ENCODE measurements at regions not wholly inside any gene's neighbourhood (a gene's known extent, or its start where the extent isn't known, plus 50 kb on each side); places are given as distances from the start of the nearest gene placed in this dataset.

DNA sequence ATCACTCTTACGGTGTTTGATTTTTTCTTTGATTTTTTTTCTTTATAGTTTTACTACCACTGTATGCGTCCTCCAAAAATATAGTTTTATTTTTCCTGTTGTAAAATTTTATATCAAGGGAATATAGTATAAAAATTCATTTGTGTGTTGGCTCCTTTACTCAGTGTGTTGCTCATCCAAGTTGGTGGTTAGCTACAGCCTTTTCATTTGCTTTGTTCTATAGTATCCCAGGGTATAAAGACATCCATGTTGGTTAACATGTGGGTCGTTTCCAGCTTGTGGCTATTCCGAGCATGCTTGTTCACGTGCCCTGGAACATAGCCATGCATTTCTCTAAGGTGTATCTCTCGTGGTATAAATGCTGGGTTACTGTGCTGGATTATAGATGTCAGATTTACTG lies 54.8 kb upstream of the DAB2 start:
- Histone ChIP-seq H3K27me3 (no peaks in the 10 kb centered on the region), H3K4me3 (no peak overlapping the region), H3K36me3 (no peaks in the 10 kb centered on the region), H3K4me1 (no peaks in the 10 kb centered on the region), H3K9me3 (no peaks in the 10 kb centered on the region), H3K27ac (no peak overlapping the region)
- TF ChIP-seq, protein P1, sequence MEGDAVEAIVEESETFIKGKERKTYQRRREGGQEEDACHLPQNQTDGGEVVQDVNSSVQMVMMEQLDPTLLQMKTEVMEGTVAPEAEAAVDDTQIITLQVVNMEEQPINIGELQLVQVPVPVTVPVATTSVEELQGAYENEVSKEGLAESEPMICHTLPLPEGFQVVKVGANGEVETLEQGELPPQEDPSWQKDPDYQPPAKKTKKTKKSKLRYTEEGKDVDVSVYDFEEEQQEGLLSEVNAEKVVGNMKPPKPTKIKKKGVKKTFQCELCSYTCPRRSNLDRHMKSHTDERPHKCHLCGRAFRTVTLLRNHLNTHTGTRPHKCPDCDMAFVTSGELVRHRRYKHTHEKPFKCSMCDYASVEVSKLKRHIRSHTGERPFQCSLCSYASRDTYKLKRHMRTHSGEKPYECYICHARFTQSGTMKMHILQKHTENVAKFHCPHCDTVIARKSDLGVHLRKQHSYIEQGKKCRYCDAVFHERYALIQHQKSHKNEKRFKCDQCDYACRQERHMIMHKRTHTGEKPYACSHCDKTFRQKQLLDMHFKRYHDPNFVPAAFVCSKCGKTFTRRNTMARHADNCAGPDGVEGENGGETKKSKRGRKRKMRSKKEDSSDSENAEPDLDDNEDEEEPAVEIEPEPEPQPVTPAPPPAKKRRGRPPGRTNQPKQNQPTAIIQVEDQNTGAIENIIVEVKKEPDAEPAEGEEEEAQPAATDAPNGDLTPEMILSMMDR (IDR thresholded peaks at IDR 0.05), result no peak
- no peak for DNase-seq (ENCODE audit: low spot score)

DNA sequence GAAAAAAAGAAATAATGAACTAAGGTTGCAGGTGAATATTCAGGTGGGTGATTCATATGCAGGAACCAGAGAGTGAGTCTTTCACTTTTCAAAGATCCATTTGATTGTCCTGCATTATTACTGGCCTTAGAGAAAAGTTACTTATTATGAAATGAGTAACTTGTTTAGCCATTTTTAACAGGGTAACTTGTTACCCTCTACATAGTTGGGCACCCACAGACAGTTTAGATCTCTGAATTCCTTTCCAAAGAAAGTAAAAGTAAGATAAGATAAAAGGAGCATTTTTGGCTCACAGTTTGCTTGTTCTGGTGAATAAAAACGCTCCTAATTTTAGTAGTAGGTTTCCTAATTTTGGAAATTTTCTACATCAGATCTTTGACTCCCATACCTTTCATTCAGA lies 54.1 kb upstream of the DAB2 start:
- no peaks in the 10 kb centered on the region for H3K27me3 ChIP-seq
- TF ChIP-seq, protein P1 (IDR thresholded peaks at IDR 0.05), result no peak

DNA sequence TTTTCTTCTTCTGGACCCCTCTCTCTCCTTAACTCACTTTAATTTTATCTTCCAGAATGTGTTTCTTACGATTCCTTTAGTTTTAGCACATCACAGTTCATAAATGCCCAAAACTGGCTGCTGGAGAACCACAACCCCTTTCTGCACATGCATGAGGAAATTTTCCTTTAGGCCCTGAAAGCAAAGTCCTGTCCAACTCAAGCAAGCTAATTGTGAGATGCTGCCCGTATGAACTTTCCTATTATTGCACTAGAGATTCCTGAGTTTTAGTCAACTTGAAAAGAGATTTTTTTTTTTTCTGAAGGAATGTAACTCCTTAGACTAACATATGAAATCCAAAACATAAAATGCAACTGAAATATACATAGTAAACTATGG lies 52.1 kb upstream of the DAB2 start:
- no peak for DNase-seq (ENCODE audit: low spot score)
- TF ChIP-seq, protein P1 (IDR thresholded peaks at IDR 0.05), result no peak
- H3K36me3 ChIP-seq, result no peaks in the 10 kb centered on the region
- no peaks in the 10 kb centered on the region for H3K9me3 ChIP-seq
- H3K27ac ChIP-seq, result no peak overlapping the region
- H3K4me1 ChIP-seq, result no peaks in the 10 kb centered on the region
- H3K4me3 ChIP-seq, result no peak overlapping the region
- H3K27me3 ChIP-seq, result no peaks in the 10 kb centered on the region

More for the DNA sequence above, 54.1 kb upstream of the DAB2 start:
- DNase-seq (ENCODE audit: low spot score), result no peak
- no peaks in the 10 kb centered on the region for H3K36me3 ChIP-seq
- H3K9me3 ChIP-seq, result no peaks in the 10 kb centered on the region
- H3K4me1 ChIP-seq, result no peaks in the 10 kb centered on the region
- H3K27ac ChIP-seq, result no peak overlapping the region
- no peak overlapping the region for H3K4me3 ChIP-seq

DNA sequence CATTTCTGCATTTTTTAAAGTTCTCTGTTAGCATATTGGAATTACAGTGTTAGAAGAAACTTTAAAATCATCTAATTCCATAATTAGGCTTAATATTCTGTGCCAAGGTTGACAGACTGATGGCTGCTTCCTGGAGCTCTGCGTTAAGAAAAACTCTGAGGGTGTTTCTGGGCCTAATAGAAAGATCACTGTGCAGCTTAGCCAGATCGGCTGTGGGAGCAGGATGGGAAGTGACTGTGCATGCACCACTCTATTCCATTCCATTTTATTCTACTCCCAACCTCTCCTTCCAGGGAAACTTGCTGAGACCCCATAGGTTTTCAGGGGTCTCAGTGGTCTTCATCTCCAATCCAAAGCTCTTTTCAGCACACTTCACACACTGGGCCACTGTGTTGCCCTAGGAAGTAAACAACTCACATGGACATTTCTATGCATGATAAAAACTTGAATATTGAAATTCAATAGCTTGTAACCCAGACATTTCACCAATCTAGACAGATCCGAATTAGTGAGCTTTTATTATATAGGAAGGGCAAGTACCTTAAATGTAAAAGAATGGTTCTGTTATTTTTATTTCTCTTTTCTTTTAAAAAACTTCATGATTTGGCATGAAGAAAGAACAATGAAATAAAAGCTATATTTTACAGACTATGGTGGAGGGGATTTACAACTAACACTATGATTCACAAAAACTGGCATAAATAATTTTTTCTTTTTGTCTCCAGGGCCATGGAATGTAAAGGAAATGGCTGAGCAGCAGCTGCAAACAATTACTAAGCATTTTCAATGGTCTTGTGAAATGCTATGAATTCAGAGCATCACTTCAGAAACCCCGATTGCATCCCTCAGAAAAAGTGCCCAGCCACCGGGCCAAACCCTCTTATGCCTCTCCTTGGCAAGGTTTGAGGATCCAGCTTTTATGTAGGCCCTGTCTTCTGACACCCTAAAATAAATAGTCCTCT lies 51.4 kb upstream of the DAB2 start:
- Histone ChIP-seq H3K4me1 (no peaks in the 10 kb centered on the region), H3K9me3 (no peaks in the 10 kb centered on the region), H3K4me3 (no peak overlapping the region), H3K27ac (peak overlapping the region in 1 of 2 donors; percentile 24), H3K27me3 (no peaks in the 10 kb centered on the region), H3K36me3 (no peaks in the 10 kb centered on the region)
- no peak for DNase-seq (ENCODE audit: low spot score)
- TF ChIP-seq, protein P1 (IDR thresholded peaks at IDR 0.05), result no peak

DNA sequence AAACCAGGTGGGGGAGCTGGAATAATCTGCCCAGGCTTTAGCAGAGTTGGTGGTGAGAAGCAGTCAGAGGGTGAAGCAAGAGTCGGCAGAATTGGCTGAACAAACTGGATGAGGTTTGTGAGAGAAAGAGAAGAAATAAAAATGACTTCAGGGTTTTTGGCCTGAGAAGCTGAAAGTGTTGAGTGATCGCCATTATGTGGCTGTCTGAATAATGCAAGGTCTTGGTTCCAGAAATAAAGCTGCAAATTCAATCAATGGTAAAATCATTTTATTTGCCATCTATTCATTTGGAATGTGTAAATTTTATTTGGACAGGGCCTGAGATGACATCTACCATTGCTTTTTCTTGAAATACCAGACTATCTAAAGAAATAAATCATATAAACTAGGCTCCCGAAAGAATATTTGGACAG lies 50.4 kb upstream of the DAB2 start:
- Histone ChIP-seq H3K27me3 (no peaks in the 10 kb centered on the region), H3K4me1 (no peaks in the 10 kb centered on the region), H3K36me3 (no peaks in the 10 kb centered on the region), H3K4me3 (no peak overlapping the region), H3K9me3 (no peaks in the 10 kb centered on the region), H3K27ac (peak overlapping the region in 1 of 2 donors; percentile 24)
- TF ChIP-seq, protein P1 (IDR thresholded peaks at IDR 0.05), result no peak
- no peak for DNase-seq (ENCODE audit: low spot score)

Measured in right atrium auricular region (tissue), 2 donors.